GM21447 (cell line): ENCODE measurements at regions not wholly inside any gene's neighbourhood (a gene's known extent, or its start where the extent isn't known, plus 50 kb on each side); places are given as distances from the start of the nearest gene placed in this dataset.

Experiments
- ATAC-seq: cut with Tn5 transposase; IDR thresholded peaks from one replicate; pipeline ENCODE4 v1.9.1; 2021; ENCODE audit not compliant: unreplicated experiment

- ATAC-seq: no peak
These were observed 402.8 kb upstream of the JAG1 start for GRCh38 chr20:11076434-11077105.

- no peak for ATAC-seq
These were observed 403.4 kb upstream of the JAG1 start for GRCh38 chr20:11077226-11077625.

GRCh38 chr20:11080010-11080409 lies 406.2 kb upstream of the JAG1 start:
- ATAC-seq: no peak

GRCh38 chr20:11080781-11081377 lies 407.1 kb upstream of the JAG1 start:
- no peak for ATAC-seq

GRCh38 chr20:11083841-11084240 lies 410.0 kb upstream of the JAG1 start:
- ATAC-seq: no peak

GRCh38 chr20:11084508-11084907 lies 410.7 kb upstream of the JAG1 start:
- no peak for ATAC-seq

- no peak for ATAC-seq
These were observed 413.2 kb upstream of the JAG1 start for GRCh38 chr20:11086970-11087369.

GRCh38 chr20:11090751-11091150 lies 417.0 kb upstream of the JAG1 start:
- ATAC-seq: no peak

GRCh38 chr20:11091511-11091910 lies 417.7 kb upstream of the JAG1 start:
- no peak for ATAC-seq

- no peak for ATAC-seq
These were observed 418.4 kb upstream of the JAG1 start for GRCh38 chr20:11092151-11092550.

GRCh38 chr20:11094196-11094595 lies 420.4 kb upstream of the JAG1 start:
- no peak for ATAC-seq

- no peak for ATAC-seq
These were observed 420.9 kb upstream of the JAG1 start for GRCh38 chr20:11094711-11095110.

- ATAC-seq: no peak
These were observed 425.1 kb upstream of the JAG1 start for GRCh38 chr20:11098888-11099287.

GRCh38 chr20:11101243-11101642 lies 427.4 kb upstream of the JAG1 start:
- no peak for ATAC-seq

GRCh38 chr20:11101696-11102095 lies 427.9 kb upstream of the JAG1 start:
- no peak for ATAC-seq

- no peak for ATAC-seq
These were observed 430.1 kb upstream of the JAG1 start for GRCh38 chr20:11103866-11104265.

- no peak for ATAC-seq
These were observed 434.5 kb upstream of the JAG1 start for GRCh38 chr20:11108102-11108810.

- ATAC-seq: no peak
These were observed 436.7 kb upstream of the JAG1 start for GRCh38 chr20:11110535-11110934.

- no peak for ATAC-seq
These were observed 437.4 kb upstream of the JAG1 start for GRCh38 chr20:11111191-11111590.

- no peak for ATAC-seq
These were observed 439.0 kb upstream of the JAG1 start for GRCh38 chr20:11112832-11113231.

- ATAC-seq: no peak
These were observed 440.6 kb upstream of the JAG1 start for GRCh38 chr20:11114382-11114781.

- ATAC-seq: no peak
These were observed 444.2 kb upstream of the JAG1 start for GRCh38 chr20:11117808-11118528.
